GM19240 (cell line): ENCODE measurements at regions not wholly inside any gene's neighbourhood (a gene's known extent, or its start where the extent isn't known, plus 50 kb on each side); places are given as distances from the start of the nearest gene placed in this dataset.
A peak's percentile ranks its signal among the peaks of the same experiment; 100 is the strongest.
"Not testable (repeated sequence)": the region's sequence is repeated elsewhere in the genome, so short reads cannot be mapped to it uniquely, and the experiment has no call there.

Experiments used
- DNase-seq: peaks from one replicate; pipeline ENCODE4 v3.0.0; 2011; ENCODE audit warnings: low spot score; ENCODE audit not compliant: insufficient read length

GRCh38 chr9:104980039-104980654 is 52.2 kb upstream of the ABCA1 start:
- DNase-seq: no peak

- no peak for DNase-seq
Measured at GRCh38 chr9:104981543-104982129, 53.7 kb upstream of the ABCA1 start.

GRCh38 chr9:104982543-104982942 is 54.6 kb upstream of the ABCA1 start:
- no peak for DNase-seq

- no peak for DNase-seq
Measured at GRCh38 chr9:104983491-104983890, 55.5 kb upstream of the ABCA1 start.

GRCh38 chr9:104984121-104984520 is 56.2 kb upstream of the ABCA1 start:
- DNase-seq: no peak

GRCh38 chr9:104984542-104984941 is 56.6 kb upstream of the ABCA1 start:
- no peak for DNase-seq

GRCh38 chr9:104984948-104985347 is 57.0 kb upstream of the ABCA1 start:
- no peak for DNase-seq

GRCh38 chr9:104986096-104986495 is 58.1 kb upstream of the ABCA1 start:
- no peak for DNase-seq

- no peak for DNase-seq
Measured at GRCh38 chr9:104987743-104988142, 59.8 kb upstream of the ABCA1 start.

GRCh38 chr9:104988539-104988938 is 60.6 kb upstream of the ABCA1 start:
- no peak for DNase-seq

GRCh38 chr9:104991144-104991953 is 63.4 kb upstream of the ABCA1 start:
- peak; percentile 20 for DNase-seq

GRCh38 chr9:104992659-104993058 is 64.7 kb upstream of the ABCA1 start:
- no peak for DNase-seq

GRCh38 chr9:104993291-104993963 is 65.5 kb upstream of the ABCA1 start:
- DNase-seq: no peak

- DNase-seq: no peak
Measured at GRCh38 chr9:104997536-104997935, 69.6 kb upstream of the ABCA1 start.

- no peak for DNase-seq
Measured at GRCh38 chr9:104999136-104999535, 71.2 kb upstream of the ABCA1 start.

GRCh38 chr9:105000529-105000928 is 72.6 kb upstream of the ABCA1 start:
- DNase-seq: not testable (repeated sequence)

GRCh38 chr9:105004466-105005090 is 76.6 kb upstream of the ABCA1 start:
- no peak for DNase-seq

- DNase-seq: no peak
Measured at GRCh38 chr9:105005186-105005585, 77.2 kb upstream of the ABCA1 start.

GRCh38 chr9:105006514-105006913 is 78.6 kb upstream of the ABCA1 start:
- no peak for DNase-seq

GRCh38 chr9:105007143-105007542 is 79.2 kb upstream of the ABCA1 start:
- no peak for DNase-seq

GRCh38 chr9:105010089-105010488 is 82.1 kb upstream of the ABCA1 start:
- not testable (repeated sequence) for DNase-seq

GRCh38 chr9:105021917-105022316 is 94.0 kb upstream of the ABCA1 start:
- no peak for DNase-seq
